ENCODE measurements at regions not wholly inside any gene's neighbourhood (a gene's known extent, or its start where the extent isn't known, plus 50 kb on each side); places are given as distances from the start of the nearest gene placed in this dataset.
"Not testable (repeated sequence)": the region's sequence is repeated elsewhere in the genome, so short reads cannot be mapped to it uniquely, and the experiment has no call there.

GRCh38 chr3:158882445-158882844, 80.6 kb downstream of the MFSD1 start:
- no peak for DNase-seq

DNA sequence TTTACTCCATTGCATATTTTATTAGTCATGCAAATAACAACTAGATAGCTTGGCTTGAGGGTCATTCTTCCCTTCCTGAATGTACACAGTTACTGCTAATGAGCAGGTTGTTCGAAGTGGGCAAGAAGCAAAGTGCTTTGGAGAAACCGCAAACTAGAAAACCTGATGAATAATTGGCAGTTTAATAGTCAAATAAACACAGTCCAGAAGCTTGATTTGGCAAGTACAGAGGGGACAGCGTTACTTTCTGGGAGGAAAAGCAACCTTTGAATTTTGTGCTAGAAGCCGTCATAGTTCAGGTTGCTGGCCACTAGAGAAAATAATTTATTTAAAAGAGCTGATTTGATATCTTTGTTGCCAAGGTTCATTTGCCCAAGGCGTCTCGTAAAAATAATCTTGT, 94.9 kb downstream of the MFSD1 start:
- DNase-seq: no peak

DNA sequence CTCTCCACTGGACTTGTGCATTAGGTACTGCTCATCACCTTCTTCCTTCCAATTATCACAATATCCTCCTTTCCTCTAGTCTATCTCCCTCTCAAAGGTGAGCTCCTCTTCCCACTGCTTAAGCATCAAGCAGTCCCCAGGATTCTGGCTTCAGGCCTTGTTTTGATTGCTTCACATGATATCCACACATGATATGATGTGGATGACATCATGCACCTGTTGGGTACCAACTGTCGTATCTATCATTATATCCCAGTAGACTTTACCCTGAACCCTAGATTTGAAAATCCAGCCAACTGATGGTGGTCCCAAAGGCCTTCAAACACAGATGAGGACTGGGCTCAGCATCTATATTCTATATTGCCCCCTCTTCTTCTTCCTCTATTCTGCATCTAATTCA, 104.9 kb downstream of the MFSD1 start:
- DNase-seq: no peak

DNA sequence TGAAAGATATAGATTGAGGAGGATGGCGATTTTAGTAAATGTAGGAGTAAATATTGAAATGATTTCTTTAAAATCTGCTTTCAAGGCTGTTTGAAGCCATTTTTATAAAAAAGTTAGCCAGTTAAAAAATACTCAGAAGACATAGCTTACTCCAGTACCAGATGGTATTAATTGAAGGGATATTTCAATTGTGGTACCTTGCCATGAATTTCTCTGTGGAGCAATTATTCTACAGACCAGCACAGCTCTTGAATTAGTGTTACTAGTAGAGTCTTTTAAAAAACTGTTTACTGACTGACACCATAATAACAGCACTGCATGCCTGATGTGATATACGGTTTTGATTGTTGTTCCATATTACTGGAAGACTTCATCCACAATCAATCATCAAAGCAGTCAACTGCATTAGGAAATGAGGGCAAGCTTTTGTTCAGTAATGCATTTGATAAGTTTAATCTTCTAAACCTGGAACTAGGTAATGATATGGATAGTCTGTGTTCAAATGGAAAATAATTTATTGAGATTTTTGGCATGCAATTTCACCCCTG, 106.4 kb downstream of the MFSD1 start:
- no peak for DNase-seq

- DNase-seq: no peak
Measured at GRCh38 chr3:158909870-158910269, 108.0 kb downstream of the MFSD1 start.

GRCh38 chr3:158911586-158911985, 109.7 kb downstream of the MFSD1 start:
- DNase-seq: no peak

DNA sequence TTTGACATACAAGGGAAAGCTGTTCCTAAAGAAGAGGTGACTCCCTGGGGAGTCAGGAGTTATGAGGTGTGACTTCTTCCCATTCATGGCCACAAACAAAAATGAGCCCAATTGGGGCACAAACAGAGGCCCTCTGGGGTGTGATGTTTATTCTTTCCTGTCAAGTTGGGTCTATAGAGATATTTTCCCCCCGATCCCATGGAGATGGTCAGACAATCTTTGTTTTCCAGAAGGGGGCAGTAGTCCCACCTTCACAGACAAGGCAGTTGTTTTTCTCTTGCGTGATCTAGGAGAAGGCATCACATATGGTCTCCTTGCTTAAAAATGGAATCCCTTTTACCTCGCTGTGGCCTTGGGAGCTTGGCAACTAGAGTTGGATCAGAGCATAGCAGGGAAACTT, 110.3 kb downstream of the MFSD1 start:
- DNase-seq: no peak

DNA sequence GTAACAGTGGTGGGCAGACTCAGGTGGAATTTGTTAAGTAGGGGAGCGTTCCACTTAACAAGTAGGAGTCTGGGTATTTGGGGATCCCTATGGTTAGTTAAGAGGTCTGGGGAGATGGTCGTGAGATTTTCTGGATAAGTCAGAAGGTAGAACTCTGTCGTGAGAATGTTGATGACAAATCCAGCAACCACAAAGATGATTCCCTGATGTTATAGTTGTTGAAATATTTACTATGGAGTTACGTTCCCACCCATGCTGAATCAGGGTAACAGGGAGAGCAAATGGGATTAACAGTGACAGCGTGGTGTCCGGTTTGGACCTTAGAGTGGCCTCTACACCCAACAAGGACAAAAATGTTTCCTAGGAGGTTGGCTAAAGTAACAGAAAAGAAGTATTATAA, 110.8 kb downstream of the MFSD1 start:
- no peak for DNase-seq

DNA sequence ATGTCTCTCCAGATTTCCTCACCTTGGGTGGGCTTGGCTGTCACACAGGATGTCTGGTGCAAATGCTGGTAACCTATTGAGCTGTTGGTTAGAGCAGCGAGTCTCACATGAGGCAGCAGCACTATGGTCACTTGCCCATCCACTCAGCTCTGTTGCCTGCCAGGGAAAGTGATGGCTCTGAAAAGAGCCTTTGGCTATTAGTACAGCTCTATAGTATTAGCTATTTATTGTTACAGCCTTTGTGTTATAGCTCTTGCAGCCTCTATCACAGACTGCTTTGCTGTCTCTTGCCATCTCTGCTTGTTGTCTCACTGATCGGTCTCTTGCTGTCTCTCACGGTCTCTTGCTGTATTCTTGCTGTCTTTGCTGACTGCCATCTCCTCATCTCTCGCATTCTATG, 114.3 kb downstream of the MFSD1 start:
- no peak for DNase-seq

DNA sequence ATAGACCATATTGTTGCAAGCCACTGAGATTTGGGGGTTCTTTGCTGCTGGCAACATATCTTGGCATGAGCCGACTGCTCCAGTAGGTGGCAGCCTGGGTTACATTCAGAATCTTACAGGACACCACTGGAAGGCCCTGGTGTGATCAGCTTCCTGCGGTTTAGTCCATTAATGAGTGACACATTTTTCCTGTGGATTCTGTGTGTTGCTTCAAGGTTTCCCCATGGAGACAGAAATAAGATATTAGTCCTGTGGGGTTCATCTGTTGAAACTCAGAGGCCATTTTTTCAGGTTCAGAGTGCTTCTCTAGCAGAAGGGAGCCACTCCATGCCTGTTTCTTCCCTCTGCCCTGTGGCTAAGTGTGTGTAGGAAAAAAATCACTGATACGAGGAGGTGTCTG, 116.2 kb downstream of the MFSD1 start:
- DNase-seq: peak; percentile 55

GRCh38 chr3:158918451-158918850, 116.6 kb downstream of the MFSD1 start:
- no peak for DNase-seq

DNA sequence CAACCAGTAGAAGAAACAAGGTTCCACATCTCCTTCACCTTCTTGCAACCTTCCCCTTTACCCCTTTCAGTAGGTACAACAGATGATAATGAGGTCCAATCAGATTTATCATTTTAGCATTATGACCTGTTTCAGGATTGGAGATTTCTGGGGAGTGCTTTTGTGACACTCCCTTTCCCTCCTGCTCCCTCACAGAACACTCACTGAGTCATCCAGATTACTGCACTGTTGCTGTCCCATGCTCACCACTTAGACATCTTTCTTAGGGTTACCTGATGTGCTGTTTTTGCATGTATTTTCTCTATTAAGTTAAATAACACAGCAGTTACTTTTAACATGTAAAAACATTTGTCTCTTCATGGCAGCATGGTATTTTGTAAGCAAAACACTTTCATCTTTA, 118.5 kb downstream of the MFSD1 start:
- no peak for DNase-seq

- DNase-seq: no peak
Measured at GRCh38 chr3:158925021-158925420, 123.2 kb downstream of the MFSD1 start.

DNA sequence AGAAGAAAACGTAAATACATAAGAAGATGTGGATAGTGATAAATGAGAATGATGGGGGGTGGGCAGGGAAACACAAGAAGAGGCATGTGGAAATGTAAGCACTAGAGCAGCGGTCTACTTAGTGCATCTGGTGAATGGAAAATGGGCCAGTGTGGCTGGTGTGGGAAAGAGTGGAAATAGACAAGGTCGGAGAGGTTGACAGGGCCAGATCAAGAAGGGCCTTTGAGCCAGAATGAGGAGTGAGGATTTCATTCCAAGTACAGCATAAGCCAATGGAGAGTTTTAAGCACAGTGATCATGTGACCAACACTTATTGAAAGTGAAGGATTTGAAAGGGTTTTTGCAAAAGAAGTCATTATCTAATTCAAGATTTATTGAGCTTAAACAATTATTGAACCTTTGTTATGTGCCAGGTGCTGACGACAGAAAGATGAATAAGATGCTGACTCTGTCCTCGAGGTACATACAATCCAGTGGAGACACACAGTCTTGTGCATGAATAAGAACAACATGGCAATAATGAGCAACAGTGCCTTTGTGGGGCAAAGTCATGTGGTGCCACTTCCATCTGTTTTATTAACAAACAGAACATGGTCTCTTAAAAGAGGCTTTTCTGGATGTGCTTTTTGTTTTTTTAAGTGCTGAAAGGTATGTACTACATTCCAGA, 124.1 kb downstream of the MFSD1 start:
- no peak for DNase-seq

GRCh38 chr3:158935846-158936245, 134.0 kb downstream of the MFSD1 start:
- no peak for DNase-seq

- no peak for DNase-seq
Measured at GRCh38 chr3:158936530-158937113, 134.8 kb downstream of the MFSD1 start.

GRCh38 chr3:158950178-158950901, 148.5 kb downstream of the MFSD1 start:
- no peak for DNase-seq

DNA sequence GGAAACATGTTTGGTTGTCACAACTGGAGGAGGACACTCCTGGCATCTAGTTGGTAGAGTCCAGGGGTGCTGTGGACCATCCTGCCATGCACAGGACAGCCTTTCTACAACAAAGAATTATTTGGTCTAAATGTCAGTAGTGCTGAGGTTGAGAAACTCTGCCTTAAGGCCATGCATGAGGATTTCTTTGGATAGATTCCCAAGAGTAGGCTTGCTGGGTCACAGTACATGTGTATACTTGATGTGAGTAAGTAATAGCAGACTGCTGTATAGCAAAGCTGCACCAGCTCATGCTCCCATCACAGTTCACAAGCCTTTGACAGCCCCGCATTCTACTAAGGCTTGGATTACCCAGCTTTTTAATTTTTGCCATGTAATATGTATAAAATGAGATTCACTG, 151.3 kb downstream of the MFSD1 start:
- DNase-seq: no peak

- DNase-seq: no peak
Measured at GRCh38 chr3:158954420-158954819, 152.6 kb downstream of the MFSD1 start.

- DNase-seq: not testable (repeated sequence)
Measured at GRCh38 chr3:158957777-158958176, 155.9 kb downstream of the MFSD1 start.

- DNase-seq: no peak
Measured at GRCh38 chr3:158958873-158959272, 157.0 kb downstream of the MFSD1 start.

DNA sequence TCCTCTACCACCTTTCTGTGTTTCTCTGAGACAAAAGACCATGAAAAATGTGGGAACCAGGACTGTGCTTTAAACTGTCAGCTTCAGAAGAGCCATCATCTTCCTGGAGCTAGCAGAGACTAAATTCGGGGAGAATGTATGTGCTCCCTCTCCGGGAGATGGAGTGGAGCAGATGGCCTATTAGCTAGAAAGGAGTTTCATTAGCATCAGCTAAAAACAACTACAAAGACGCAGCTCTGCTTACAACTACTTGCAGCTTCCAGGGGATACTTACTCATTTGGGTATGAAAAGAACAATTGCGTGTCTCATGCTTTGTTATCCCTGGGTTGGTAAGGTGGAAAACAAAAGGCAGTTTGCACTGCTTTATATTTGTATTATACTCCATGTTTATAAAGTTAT, 159.6 kb downstream of the MFSD1 start:
- no peak for DNase-seq

- no peak for DNase-seq
Measured at GRCh38 chr3:158961911-158962310, 160.1 kb downstream of the MFSD1 start.

- DNase-seq: no peak
Measured at GRCh38 chr3:158970006-158970405, 168.2 kb downstream of the MFSD1 start.
